GM19372 (cell line): ENCODE measurements at regions not wholly inside any gene's neighbourhood (a gene's known extent, or its start where the extent isn't known, plus 50 kb on each side); places are given as distances from the start of the nearest gene placed in this dataset.
A peak's percentile ranks its signal among the peaks of the same experiment; 100 is the strongest.

Experiments used
- ATAC-seq: cut with Tn5 transposase; IDR thresholded peaks from one replicate; pipeline ENCODE4 v1.9.1; 2021; ENCODE audit warnings: mild to moderate bottlenecking, low read depth, moderate library complexity; ENCODE audit not compliant: unreplicated experiment

GRCh38 chr12:87290505-87290904, 738.7 kb downstream of the C12orf50 start:
- ATAC-seq = no peak

- ATAC-seq = no peak
Measured at GRCh38 chr12:87283886-87284285, 745.3 kb downstream of the C12orf50 start.

DNA sequence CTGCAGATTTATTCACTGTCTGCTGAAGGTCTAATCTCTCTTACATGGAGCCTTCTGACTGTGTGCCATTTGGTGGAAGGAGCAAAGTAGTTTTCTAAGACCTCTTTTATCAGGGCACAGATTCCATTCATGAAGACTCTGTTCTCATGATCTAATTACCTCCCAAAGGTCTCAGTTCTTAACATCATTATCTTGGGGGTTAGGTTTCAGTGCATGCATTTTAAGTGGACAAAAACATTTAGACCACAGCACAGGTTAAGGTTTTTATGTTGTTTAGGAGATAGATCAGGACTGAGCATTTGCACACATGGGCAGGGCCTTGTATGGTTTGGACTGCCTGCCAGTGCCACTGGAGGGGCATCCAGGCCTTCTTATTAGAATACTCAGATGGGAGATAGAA, 746.1 kb downstream of the C12orf50 start:
- no peak for ATAC-seq

- no peak for ATAC-seq
Measured at GRCh38 chr12:87280893-87281292, 748.3 kb downstream of the C12orf50 start.

- ATAC-seq = peak; percentile 82
Measured at GRCh38 chr12:87280356-87280755, 748.8 kb downstream of the C12orf50 start.

DNA sequence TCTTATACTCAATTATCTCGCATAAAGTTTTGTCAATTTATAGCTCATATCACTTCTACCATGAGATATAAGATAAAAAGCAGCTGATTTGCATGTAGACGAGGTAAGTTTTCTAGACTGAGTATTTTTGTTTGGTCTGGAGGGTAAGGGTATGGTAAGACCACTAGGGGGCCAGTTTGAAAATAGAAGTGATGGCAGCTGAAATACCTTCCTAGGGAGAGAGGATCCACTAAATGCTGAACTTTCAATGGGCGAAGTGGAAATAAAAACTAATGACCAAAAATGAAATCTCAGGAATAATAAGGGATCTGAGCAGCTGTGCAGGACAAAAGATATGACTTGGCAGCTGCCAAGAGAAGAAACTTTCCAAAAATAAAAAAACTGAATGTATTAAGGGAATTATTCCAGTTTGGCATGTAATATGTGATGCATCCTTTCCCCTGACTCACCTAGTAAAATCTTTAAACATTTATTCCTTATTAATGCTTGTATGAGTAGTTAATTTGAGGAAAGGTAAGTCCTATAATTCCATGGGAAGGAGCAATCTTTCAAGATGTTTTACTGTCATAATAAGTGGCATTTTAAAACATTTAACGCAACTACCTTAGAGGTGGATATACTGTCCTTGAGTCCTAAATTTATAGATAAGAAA, 754.5 kb downstream of the C12orf50 start:
- ATAC-seq = peak; percentile 74

- no peak for ATAC-seq
Measured at GRCh38 chr12:87272851-87273250, 756.4 kb downstream of the C12orf50 start.

- ATAC-seq = no peak
Measured at GRCh38 chr12:87270919-87271318, 758.3 kb downstream of the C12orf50 start.

DNA sequence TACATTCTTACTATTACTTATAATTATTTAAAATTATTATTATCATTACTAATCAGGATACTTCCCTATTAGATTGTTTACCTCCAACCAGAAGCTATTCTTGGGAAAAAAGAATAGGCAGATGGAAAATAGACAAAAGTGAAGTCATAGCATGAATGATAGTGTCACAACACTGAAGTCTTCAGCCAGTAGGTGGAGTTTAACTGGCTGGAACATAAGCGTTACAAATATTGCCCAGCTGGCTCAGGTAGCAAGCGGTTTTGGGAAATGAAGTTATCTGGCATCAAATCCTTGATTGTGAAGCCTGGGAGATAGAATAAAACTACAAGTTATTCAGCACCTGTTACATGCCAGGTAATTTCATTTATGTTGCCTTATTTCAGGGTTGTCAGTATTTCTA, 762.9 kb downstream of the C12orf50 start:
- ATAC-seq = no peak

- ATAC-seq = no peak
Measured at GRCh38 chr12:87259391-87259790, 769.8 kb downstream of the C12orf50 start.

DNA sequence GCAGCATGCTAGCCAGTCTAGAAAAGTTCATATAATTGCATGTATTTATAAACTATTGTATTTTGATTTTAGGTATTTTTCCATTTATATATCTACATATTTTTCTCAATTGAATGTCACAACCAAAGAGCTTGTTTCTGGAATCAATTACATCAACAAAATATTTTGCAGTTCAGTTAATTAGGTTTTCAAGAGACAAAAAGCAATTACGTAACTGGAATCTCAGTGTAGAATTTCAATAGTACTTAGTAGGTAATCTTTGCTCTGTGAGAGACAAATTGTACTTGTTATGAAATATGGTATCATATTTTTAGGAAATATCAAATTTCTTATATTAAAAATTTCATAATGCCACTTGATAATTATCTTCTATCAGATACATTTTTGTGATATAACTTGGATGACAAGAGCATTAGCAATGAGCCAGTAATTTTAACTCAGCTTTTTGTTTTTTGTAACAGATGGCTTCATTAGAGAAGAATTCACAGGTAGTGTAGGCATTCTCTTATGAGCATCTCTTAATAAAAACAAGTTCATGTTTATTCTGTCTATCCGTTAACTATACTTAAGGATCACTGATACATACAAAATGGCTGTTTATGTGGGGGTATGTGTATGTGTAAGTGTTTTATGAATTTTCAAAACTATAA, 774.7 kb downstream of the C12orf50 start:
- ATAC-seq = no peak

- no peak for ATAC-seq
Measured at GRCh38 chr12:87253157-87253556, 776.0 kb downstream of the C12orf50 start.

DNA sequence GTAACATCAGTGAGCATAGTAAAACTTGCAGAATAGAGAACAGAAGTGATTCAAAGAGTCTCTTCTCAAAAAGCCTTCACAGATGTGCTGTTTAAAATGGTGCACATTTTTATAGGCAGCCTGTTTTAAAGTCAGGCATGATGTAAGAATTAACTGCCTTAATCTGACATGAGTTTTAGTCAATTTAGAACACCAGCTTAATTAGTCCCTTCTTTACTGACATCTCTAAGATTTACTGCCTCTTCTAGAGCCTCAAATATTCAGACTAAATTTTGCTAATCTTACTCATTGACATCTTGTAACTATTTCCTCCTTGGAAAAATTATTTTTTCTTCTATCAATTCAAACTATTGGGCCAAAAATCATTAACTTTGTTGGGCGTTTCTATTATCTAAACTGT, 782.5 kb downstream of the C12orf50 start:
- no peak for ATAC-seq

DNA sequence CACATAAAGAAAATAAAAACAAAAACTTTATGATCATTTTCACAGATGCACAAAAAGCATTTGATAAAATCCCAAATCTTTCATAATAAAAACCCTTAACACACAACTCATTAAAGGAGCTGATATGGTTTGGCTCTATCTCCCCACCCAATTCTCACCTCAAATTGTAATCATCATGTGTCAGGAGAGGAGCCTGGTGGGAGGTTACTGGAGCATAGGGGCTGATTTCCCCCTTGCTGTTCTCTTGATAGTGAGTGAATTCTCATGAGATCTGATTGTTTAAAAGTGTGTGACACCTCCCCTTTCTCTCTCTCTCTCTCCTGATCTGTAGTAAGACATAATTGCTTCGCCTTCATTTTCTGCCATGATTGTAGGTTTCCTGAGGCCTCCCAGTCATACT, 790.7 kb downstream of the C12orf50 start:
- ATAC-seq = no peak

DNA sequence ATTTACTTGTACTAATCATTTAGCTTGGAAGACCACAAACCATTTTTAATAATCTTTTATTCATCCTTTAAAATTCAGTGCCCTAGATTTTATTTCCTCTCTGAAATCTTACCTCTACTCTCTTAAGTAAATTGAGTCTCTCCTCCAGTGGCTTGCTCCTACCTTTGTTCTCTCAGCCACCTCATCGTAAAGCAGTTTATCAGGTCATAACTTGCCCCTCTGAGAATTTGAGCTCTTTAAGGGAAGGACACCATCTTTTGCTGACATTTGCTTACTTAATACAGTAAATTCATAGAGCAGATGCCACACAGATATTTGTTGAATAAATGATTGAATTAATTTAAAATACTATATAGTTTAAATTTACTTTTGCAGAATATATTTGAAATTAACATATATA, 794.3 kb downstream of the C12orf50 start:
- no peak for ATAC-seq

GRCh38 chr12:87233671-87234070, 795.5 kb downstream of the C12orf50 start:
- ATAC-seq = no peak

DNA sequence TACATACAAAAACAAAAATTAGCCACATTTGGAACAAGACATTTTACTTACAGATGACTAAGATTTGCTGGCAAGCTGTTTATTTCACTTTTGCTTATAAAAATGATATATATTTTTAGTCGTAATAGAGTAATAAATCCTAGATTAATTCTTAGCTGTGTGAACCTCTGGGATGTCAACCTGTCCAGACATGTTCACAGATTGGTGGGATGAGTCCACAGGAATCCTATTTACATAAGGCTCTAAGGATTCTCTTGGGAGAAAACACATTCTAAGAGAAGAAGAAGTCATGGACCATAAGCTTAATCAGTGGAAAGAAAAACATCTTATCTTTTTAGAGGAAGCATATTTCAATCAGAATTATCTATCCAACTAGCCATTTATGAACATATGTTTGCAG, 797.4 kb downstream of the C12orf50 start:
- no peak for ATAC-seq

DNA sequence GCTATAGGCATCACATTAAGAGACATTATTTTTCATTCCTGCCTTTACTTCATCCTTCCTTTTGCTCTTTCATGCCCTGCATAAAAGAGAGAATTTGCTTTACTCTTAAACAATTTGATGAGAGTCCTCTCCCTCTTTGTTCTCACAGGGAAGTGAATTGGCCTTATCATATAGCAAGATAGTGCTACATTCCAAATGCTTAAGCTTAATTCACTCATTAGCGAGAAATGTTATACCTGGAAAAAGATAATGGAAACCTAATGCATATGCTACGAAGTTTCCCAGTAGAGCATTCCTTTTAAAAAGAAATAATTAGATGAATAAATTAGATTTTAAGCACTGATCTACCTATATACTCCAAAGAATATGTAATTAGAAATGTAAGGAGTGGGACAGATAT, 798.8 kb downstream of the C12orf50 start:
- no peak for ATAC-seq

DNA sequence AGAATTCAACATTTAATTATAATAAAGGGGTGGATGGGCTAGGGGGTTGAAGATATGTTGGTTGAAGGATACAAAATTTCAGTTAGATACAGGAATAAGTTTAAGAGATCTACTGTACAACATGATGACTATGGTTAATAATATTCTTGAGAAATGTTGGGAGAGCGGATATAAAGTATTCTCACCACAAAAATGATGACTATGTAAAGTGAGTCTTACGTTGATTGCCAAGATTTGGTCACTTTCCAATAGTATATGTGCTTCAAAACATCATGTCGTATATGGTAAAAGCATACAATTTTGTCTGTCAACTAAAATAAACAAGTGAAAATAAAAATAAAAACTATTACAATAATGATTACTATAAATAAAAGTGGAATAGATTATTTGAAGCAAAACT, 802.0 kb downstream of the C12orf50 start:
- no peak for ATAC-seq

- ATAC-seq = no peak
Measured at GRCh38 chr12:87217491-87217890, 811.7 kb downstream of the C12orf50 start.

GRCh38 chr12:87216436-87216835, 812.8 kb downstream of the C12orf50 start:
- no peak for ATAC-seq

- ATAC-seq = no peak
Measured at GRCh38 chr12:87202189-87202588, 827.0 kb downstream of the C12orf50 start.
